ENCODE measurements at regions not wholly inside any gene's neighbourhood (a gene's known extent, or its start where the extent isn't known, plus 50 kb on each side); places are given as distances from the start of the nearest gene placed in this dataset.

GRCh38 chr2:220673151-220673874 is 898.8 kb downstream of the EPHA4 start:
- no peak for TF ChIP-seq CTCF (conservative IDR thresholded peaks at IDR 0.05; ENCODE audit: low read length)
- no peak for TF ChIP-seq EZH2phosphoT487 (IDR thresholded peaks at IDR 0.05; ENCODE audit: borderline replicate concordance)

Measured in Loucy (cell line).